Endothelial cell of umbilical vein (primary cell): ENCODE measurements at regions not wholly inside any gene's neighbourhood (a gene's known extent, or its start where the extent isn't known, plus 50 kb on each side); places are given as distances from the start of the nearest gene placed in this dataset.

Experiments used
- EZH2 ChIP-seq: IDR thresholded peaks from 2 replicates; pipeline ENCODE4 v1.6.1; 2012; ENCODE audit warnings: borderline replicate concordance, low read depth, mild to moderate bottlenecking, moderate library complexity, low read length, inconsistent platforms; ENCODE audit not compliant: severe bottlenecking
- POLR2A ChIP-seq: IDR thresholded peaks from 2 replicates; pipeline ENCODE4 v1.6.1; 2012; ENCODE audit warnings: low read depth, mild to moderate bottlenecking, control low read depth, low read length
- POLR2AphosphoS5 ChIP-seq: IDR thresholded peaks from 2 replicates; pipeline ENCODE4 v1.6.1; 2012; ENCODE audit warnings: low read depth, mild to moderate bottlenecking, control low read depth, low read length, moderate library complexity; ENCODE audit not compliant: insufficient read depth
- TF ChIP-seq, protein P1 (sequence below), 2 donors: IDR thresholded peaks; 1 replicate in 1 of 2; 2 replicates in 1 of 2; pipeline ENCODE4 v1.5.1; 2011; ENCODE audit warnings: low read length in 2 of 2, mild to moderate bottlenecking in 2 of 2, moderate library complexity in 2 of 2, control low read depth in 1 of 2, inconsistent platforms in 1 of 2, low read depth in 1 of 2; ENCODE audit not compliant: insufficient read depth in 1 of 2; ENCODE audit errors: extremely low read depth in 1 of 2
- TF ChIP-seq, protein P2 (sequence below): IDR thresholded peaks from 2 replicates; pipeline ENCODE4 v1.6.1; 2011; ENCODE audit not compliant: insufficient read depth, insufficient read length

DNA sequence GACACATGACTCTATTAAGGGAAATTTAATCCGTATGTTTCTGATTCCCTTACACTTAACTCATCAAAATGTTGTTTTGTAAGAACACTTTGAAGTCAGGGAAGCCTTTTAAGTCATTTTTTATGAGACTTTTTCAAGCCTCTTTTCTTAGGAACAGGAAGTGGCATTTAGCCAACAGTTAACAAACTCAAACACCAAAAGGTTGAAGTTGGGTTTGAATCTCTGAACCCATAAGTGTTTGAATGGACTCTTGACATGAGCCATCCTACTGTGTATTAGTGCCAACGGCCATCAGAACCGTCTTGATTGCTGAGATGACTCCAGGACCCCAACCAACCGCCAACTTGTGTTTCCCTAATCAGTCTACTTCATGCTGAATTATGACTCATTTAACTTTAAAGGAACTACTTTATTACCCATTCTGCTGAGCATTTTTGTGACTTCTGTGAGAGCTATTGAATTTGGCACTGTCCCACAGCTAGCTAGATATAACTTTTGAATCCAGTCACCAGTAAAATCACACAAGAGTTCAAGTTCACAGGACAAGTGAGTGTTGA lies 209.1 kb upstream of the FAT1 start:
- TF ChIP-seq, protein P1, sequence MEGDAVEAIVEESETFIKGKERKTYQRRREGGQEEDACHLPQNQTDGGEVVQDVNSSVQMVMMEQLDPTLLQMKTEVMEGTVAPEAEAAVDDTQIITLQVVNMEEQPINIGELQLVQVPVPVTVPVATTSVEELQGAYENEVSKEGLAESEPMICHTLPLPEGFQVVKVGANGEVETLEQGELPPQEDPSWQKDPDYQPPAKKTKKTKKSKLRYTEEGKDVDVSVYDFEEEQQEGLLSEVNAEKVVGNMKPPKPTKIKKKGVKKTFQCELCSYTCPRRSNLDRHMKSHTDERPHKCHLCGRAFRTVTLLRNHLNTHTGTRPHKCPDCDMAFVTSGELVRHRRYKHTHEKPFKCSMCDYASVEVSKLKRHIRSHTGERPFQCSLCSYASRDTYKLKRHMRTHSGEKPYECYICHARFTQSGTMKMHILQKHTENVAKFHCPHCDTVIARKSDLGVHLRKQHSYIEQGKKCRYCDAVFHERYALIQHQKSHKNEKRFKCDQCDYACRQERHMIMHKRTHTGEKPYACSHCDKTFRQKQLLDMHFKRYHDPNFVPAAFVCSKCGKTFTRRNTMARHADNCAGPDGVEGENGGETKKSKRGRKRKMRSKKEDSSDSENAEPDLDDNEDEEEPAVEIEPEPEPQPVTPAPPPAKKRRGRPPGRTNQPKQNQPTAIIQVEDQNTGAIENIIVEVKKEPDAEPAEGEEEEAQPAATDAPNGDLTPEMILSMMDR (IDR thresholded peaks at IDR 0.05; ENCODE audit: extremely low read depth in 1 of 2, insufficient read depth in 1 of 2, low read depth in 1 of 2, low read length in 2 of 2) = no peak
- TF ChIP-seq POLR2A (no peak), EZH2 (no peak), POLR2AphosphoS5 (no peak)
- TF ChIP-seq, protein P2, sequence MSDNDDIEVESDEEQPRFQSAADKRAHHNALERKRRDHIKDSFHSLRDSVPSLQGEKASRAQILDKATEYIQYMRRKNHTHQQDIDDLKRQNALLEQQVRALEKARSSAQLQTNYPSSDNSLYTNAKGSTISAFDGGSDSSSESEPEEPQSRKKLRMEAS = no peak
